ENCODE measurements at regions not wholly inside any gene's neighbourhood (a gene's known extent, or its start where the extent isn't known, plus 50 kb on each side); places are given as distances from the start of the nearest gene placed in this dataset.

DNA sequence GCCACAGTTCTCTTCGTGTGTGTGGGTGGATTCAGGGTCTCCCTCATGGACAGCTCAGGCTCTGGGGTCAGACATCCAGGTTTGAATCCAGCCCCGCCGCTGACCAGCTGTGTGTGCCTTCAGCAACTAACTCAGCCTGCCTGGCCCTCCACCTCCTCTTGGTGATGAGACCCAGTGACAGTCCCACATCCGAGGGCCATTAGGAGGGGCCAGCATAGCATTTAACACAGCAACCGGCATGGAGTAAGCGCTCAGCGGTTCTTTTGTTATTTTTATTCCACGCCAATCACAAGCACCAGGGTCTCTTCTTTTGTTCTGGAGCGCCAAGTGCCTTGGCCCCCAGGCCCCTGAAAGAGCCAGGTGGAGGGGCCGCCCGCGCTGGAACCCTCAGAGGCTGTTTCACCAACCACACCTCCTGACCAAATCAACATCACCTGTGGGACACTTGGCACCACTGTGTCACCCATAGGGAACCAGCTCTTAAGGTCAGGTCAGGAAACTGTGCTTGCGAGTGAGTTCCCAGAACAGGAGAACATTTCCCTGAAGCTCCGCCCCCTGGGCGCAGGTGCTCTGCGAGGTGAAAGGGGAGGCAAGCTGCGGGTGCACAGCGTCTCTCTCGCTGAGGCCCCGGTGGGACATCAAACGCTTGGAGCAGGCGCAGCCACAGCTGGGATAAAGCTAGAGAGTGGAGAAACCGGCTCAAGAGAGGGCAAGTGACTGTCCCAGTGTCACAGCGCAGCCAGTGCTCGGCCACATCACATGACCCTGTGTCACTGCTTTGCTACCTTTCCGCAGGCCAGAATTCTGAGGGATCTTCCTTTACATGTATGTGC lies 311.3 kb downstream of the UACA start:
- no peak for DNase-seq (ENCODE audit: low spot score in 2 of 2)

DNA sequence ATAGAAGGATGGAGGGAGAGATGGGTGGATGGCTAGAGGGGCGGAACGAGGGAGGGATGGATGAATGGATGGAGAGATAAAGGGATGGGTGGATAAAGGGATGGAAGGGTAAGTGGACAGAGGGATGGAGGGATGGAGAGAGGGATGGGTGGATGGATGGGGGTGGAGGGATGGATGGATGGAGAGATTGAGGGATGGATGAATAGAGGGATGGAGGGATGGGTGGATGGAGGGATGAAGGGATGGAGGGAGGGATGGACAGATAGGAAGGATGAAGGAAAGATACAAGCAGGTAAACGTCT lies 313.3 kb downstream of the UACA start:
- intact Hi-C loops (cut with DNase I; ENCODE audit: low total_unique reads) = no loop called here
- 83 to 87% methylated on average over 3 of the region's 3 CpGs for WGBS, 2 donors
- no peak for DNase-seq (ENCODE audit: low spot score in 2 of 2)
- no peak overlapping the region for H3K4me3 ChIP-seq (ENCODE audit: low read depth, poor library complexity, severe bottlenecking)
- no peak for TF ChIP-seq POLR2A (IDR thresholded peaks at IDR 0.05)
- TF ChIP-seq, protein P1, sequence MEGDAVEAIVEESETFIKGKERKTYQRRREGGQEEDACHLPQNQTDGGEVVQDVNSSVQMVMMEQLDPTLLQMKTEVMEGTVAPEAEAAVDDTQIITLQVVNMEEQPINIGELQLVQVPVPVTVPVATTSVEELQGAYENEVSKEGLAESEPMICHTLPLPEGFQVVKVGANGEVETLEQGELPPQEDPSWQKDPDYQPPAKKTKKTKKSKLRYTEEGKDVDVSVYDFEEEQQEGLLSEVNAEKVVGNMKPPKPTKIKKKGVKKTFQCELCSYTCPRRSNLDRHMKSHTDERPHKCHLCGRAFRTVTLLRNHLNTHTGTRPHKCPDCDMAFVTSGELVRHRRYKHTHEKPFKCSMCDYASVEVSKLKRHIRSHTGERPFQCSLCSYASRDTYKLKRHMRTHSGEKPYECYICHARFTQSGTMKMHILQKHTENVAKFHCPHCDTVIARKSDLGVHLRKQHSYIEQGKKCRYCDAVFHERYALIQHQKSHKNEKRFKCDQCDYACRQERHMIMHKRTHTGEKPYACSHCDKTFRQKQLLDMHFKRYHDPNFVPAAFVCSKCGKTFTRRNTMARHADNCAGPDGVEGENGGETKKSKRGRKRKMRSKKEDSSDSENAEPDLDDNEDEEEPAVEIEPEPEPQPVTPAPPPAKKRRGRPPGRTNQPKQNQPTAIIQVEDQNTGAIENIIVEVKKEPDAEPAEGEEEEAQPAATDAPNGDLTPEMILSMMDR (IDR thresholded peaks at IDR 0.05) = no peak

More for the DNA sequence above, 311.3 kb downstream of the UACA start:
- TF ChIP-seq, protein P1 (IDR thresholded peaks at IDR 0.05) = no peak
- TF ChIP-seq POLR2A (IDR thresholded peaks at IDR 0.05) = no peak
- H3K4me3 ChIP-seq (ENCODE audit: low read depth, poor library complexity, severe bottlenecking) = no peak overlapping the region
- intact Hi-C loops (cut with DNase I; ENCODE audit: low total_unique reads) = no loop called here
- 83 to 85% methylated on average over 25 of the region's 26 CpGs for WGBS, 2 donors

DNA sequence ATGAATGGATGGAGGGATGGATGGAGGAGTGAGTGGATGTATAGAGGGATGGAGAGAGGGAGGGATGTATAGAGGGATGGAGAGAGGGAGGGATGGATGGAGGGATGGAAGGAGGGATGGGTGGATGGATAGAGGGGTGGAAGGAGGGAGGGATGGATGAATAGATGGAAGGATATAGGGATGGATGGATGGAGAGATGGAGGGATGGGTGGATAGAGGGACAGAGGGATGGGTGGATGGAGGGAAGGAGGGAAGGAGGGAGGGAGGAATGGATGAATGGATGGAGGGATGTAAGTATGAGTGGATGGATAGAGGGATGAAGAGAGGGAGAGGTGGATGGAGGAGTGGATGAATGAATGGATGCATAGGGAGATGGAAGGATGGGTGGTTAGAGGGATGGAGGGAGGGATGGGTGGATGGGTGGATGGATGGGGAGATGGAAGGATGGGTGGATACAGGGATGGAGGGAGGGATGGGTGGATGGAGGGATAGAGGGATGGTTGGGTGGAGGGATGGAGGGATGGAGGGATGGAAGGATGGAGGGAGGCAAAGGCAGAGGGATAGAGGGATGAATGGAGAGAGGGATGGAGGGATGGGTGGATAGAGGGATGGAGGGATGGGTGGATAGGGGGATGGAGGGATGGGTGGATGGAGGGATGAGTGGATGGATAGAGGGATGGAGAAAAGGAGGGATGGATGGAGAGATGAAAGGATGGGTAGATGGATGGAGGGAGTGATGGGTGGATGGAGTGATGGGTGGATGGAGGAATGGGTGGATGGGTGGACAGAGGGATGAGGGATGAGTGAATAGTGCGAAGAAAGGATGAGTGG lies 313.8 kb downstream of the UACA start:
- TF ChIP-seq, protein P1 (IDR thresholded peaks at IDR 0.05) = no peak
- no peak for TF ChIP-seq POLR2A (IDR thresholded peaks at IDR 0.05)
- 97 to 100% methylated on average over 1 of the region's 1 CpG for WGBS, 2 donors
- H3K4me3 ChIP-seq (ENCODE audit: low read depth, poor library complexity, severe bottlenecking) = no peak overlapping the region
- no peak for DNase-seq (ENCODE audit: low spot score in 2 of 2)
- intact Hi-C loops (cut with DNase I; ENCODE audit: low total_unique reads) = loop anchor here (10.0 kb wide), 1 partner anchor 315 kb away; no protein-coding TSS in a partner anchor

DNA sequence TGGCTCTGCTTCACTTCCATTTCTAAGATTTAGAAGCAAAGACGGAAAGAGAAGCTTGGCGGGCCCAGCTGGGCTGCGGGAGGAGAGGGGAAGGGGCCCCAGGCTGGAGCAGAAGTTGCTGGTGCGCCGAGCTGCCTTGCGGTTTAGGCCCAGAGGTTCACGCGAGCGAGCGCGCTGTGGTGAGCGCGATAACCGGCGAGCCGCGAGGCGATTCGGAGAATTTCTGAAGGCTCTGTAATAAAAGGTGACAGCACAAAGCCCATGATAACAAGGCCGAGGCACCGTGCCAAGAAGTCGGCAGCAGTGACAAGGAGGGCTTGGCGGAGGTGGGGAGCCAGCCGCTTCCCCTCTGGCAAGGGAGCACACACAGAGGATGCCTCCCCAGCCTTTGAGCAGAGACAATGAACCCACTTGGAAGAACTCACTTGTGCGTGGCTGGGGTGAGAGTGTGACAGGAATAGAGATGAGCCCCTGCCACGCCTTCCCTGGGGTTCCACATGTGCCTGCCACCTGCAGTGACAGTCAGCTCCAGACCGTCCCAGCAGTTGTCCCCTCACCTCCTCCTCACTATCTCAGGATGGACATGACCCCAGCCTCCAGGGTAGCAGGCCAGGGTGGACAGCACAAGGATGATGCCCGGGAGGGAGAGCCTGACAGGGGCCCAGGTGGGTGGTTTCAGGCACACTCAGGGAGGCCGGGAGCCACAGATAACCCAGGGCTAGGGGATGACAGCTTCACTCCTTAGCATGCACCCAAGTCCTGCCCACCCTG lies 315.2 kb downstream of the UACA start:
- TF ChIP-seq, protein P1 (IDR thresholded peaks at IDR 0.05) = no peak
- TF ChIP-seq POLR2A (IDR thresholded peaks at IDR 0.05) = no peak
- no peak overlapping the region for H3K4me3 ChIP-seq (ENCODE audit: low read depth, poor library complexity, severe bottlenecking)
- DNase-seq (ENCODE audit: low spot score in 2 of 2) = no peak
- 59 to 68% methylated on average over 29 of the region's 29 CpGs for WGBS, 2 donors
- intact Hi-C loops (cut with DNase I; ENCODE audit: low total_unique reads) = loop anchor here (10.0 kb wide), 1 partner anchor 313 kb away; no protein-coding TSS in a partner anchor

DNA sequence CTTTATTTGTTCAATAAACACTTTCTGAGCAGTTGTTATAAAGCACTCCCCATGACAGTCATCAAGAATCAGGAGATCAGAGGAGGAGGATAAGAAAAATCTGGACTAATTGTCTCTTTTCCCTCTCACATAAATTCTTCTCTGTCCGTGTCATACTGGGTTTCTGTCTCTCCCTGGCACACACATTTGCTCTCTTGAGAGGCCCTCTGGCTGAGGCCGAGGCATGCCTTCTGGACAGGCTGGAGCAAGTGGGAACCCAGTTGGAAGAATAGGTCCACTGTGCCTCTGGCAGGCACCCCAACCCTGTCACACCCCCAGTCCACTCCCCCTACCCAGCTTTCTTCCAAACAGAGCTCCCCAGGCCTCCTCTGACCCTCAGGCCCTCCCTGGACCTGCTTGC lies 315.8 kb downstream of the UACA start:
- no peak overlapping the region for H3K4me3 ChIP-seq (ENCODE audit: low read depth, poor library complexity, severe bottlenecking)
- no peak for DNase-seq (ENCODE audit: low spot score in 2 of 2)
- intact Hi-C loops (cut with DNase I; ENCODE audit: low total_unique reads) = loop anchor here (10.0 kb wide), 1 partner anchor 313 kb away; no protein-coding TSS in a partner anchor
- 53 to 62% methylated on average over 2 of the region's 2 CpGs for WGBS, 2 donors
- TF ChIP-seq, protein P1 (IDR thresholded peaks at IDR 0.05) = no peak
- TF ChIP-seq POLR2A (IDR thresholded peaks at IDR 0.05) = no peak
